HG02852 (cell line): ENCODE measurements at regions not wholly inside any gene's neighbourhood (a gene's known extent, or its start where the extent isn't known, plus 50 kb on each side); places are given as distances from the start of the nearest gene placed in this dataset.

ENCODE experiments used
- ATAC-seq: cut with Tn5 transposase; IDR thresholded peaks from one replicate; pipeline ENCODE4 v1.9.1; 2021; ENCODE audit warnings: mild to moderate bottlenecking, moderate library complexity; ENCODE audit not compliant: unreplicated experiment

DNA sequence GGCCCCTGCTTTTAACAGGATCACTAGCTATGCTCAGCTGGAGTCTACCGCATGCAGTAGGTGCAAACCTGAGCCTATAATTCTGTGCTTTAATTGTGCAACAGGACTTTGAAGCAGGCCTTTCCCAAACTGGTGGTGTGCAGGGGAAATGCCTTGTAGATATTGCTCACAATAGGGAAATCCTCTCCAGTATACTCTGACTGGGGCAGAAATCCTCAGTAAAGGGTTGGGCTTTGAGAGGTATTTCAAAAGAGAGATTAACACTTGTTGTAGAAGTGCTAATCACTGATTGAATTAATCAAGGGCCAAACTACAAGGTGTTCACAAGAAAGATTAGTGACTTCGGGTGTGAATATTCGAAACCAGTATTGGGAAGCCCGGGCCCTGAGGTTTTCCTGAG, 58.5 kb upstream of the EXOC6 start:
- no peak for ATAC-seq

DNA sequence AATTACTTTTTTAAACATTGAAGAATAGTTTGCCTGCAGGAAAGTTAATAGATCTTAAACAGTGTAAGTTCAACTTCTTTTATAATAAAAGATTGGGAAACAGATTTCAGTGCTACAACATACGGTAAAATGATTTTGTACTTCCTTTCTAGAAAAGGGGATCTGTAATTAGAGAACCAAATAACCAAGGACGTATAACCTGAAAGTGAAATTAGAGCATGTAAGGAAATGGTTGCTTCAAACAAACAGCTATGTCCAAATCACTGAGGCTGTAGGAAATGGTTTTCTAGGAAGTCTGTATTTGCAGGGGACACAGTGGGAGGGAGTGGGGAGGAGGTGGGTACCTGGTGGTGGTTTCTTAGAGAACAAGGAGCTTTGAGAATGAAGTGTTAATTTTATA, 57.9 kb upstream of the EXOC6 start:
- no peak for ATAC-seq

DNA sequence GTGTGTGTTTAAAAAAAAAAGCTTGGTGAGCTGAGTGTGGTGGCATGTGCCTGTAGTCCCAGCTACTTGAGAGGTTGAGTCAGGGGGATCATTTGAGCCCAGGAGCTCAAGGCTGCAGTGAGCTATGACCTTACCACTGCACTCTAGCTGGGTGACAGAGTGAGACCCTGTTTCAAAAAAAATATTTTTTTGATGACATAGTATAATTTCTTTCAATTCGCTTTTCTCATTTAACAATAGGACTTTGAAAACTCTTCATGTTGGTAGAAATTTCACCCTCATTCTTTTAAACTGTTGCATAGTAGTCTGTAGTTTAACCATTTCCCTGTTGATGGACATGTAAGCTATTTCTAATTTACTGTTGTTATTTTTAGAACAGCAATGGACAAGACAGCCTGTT, 55.7 kb upstream of the EXOC6 start:
- ATAC-seq = no peak
